Ramos (cell line): ENCODE measurements at regions not wholly inside any gene's neighbourhood (a gene's known extent, or its start where the extent isn't known, plus 50 kb on each side); places are given as distances from the start of the nearest gene placed in this dataset.
"Not testable (repeated sequence)": the region's sequence is repeated elsewhere in the genome, so short reads cannot be mapped to it uniquely, and the experiment has no call there.

ENCODE experiments used
- in situ Hi-C: fragments of 300-500 bp; cut with MboI; formaldehyde crosslinking; loops from one replicate; pipeline ENCODE4 v1.14.3; 2022; ENCODE audit warnings: low sequenced_read_pairs; ENCODE audit not compliant: unreplicated experiment

- in situ Hi-C loops = not testable (repeated sequence)
Measured at GRCh38 chr12:59273561-59273960, 322.3 kb upstream of the SLC16A7 start.

- in situ Hi-C loops = no loop called here
Measured at GRCh38 chr12:59268295-59268809, 327.5 kb upstream of the SLC16A7 start.

DNA sequence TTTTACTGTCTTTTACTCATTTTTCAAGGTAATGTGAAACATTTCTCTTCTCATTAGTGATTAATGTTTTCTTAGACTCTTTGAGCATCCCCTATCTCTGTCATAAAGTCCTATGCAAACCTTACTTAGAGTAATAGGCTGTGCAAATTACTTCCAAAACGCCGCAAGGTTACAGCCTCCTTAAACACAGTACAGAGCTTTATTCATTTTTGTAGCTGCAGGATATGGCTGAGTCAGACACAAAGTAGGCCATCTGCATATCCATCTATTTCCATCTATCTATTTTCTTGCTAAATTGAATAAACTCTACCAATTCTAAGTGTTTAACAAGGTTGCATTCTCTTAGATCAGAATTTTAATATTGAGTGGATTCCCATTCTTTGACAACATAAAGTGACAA lies 335.6 kb upstream of the SLC16A7 start:
- in situ Hi-C loops = no loop called here

GRCh38 chr12:59252731-59253130 lies 332.4 kb upstream of the LRIG3 start:
- in situ Hi-C loops = no loop called here

GRCh38 chr12:59250766-59251165 lies 330.5 kb upstream of the LRIG3 start:
- in situ Hi-C loops = no loop called here

- in situ Hi-C loops = no loop called here
Measured at GRCh38 chr12:59240048-59240447, 319.7 kb upstream of the LRIG3 start.

- in situ Hi-C loops = no loop called here
Measured at GRCh38 chr12:59234391-59234790, 314.1 kb upstream of the LRIG3 start.

- in situ Hi-C loops = no loop called here
Measured at GRCh38 chr12:59230334-59230733, 310.0 kb upstream of the LRIG3 start.

DNA sequence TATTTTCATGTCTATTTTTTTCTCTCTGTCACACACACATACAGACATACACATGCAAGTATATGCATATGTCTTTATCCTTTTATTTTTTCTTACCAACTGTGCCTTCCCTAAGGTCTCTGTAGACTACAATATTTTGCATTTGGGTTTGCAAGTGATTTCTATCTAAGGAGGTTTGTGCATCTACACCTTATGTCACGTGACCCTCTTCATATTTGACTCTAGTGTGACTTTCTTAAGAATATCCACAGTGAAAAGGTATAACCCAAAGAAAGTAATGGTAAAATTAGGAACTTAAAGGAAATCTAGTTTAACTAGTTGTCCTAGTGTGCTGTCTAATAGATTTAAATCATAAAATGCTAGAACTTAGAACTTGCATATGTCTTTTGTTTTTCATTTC lies 298.8 kb upstream of the LRIG3 start:
- in situ Hi-C loops = no loop called here

GRCh38 chr12:59196989-59197388 lies 276.7 kb upstream of the LRIG3 start:
- in situ Hi-C loops = no loop called here

GRCh38 chr12:59194794-59195193 lies 274.5 kb upstream of the LRIG3 start:
- in situ Hi-C loops = no loop called here

DNA sequence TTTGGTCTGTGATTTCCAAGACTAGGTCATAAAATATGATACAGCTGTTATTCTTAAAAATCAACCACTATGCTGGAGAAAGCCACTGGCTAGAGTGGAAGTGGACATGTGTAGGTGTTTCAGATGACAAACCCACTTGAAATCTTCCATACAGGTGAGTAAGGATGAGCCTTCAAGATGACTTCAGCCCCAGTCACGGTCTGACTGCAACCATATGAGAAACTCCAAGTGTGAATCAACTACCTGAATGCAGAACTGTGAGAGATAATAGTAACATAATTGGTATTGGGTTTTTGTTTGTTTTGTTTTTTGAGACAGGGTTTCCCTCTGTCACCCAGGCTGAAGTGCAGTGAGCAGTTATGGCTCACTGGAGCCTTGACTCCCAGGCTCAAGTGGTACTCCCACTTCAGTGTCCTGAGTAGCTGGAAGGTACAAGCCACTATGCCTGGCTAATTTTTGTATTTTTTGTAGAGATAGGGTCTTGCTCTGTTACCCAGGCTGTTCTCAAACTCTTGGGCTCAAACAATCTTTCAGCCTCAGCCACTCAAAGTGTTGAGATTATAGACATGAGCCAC lies 273.3 kb upstream of the LRIG3 start:
- in situ Hi-C loops = no loop called here

DNA sequence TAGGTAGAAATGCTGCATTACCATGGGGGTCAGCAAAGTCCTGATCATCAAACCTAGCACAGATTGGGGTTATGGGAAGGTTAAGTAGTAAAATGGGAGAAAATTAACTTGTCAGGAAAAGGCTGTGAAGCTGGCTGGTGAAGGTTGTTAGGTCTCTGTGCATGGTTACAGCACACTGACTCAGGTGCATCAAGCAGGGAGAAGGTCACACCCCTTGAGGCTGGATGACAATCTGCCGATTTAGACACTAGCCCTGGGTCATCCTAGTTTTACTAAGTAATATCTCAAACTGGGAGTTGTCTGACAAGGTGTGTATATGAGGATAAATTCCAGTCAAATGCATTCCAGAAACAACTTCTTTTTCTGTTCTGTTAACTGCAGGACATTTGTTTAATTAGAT lies 271.1 kb upstream of the LRIG3 start:
- in situ Hi-C loops = no loop called here

GRCh38 chr12:59186451-59186850 lies 266.1 kb upstream of the LRIG3 start:
- in situ Hi-C loops = no loop called here

DNA sequence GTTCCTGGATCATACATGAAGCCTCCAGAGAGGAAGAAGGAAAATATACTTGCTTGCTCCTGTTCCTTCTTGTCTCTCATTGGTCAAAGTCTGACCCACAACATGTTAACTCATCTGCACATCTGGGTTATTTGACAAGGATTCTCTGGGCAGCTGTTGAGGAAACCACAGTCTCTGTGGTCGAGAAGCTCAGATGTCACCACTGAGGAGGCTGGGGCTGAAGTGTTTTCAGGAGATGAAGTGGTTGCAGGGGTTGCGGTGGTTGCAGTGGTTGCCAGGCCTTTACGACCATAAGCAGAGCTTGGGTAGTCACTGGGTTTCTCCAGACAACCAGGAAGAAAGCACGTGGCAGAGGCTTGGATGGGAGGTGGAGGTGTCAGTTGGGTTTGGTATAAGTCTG lies 265.0 kb upstream of the LRIG3 start:
- in situ Hi-C loops = no loop called here

- in situ Hi-C loops = no loop called here
Measured at GRCh38 chr12:59182658-59183455, 262.6 kb upstream of the LRIG3 start.

- in situ Hi-C loops = no loop called here
Measured at GRCh38 chr12:59182191-59182590, 261.9 kb upstream of the LRIG3 start.

GRCh38 chr12:59181196-59181777 lies 261.0 kb upstream of the LRIG3 start:
- in situ Hi-C loops = no loop called here

- in situ Hi-C loops = no loop called here
Measured at GRCh38 chr12:59179231-59179630, 258.9 kb upstream of the LRIG3 start.

GRCh38 chr12:59173695-59174094 lies 253.4 kb upstream of the LRIG3 start:
- in situ Hi-C loops = no loop called here

DNA sequence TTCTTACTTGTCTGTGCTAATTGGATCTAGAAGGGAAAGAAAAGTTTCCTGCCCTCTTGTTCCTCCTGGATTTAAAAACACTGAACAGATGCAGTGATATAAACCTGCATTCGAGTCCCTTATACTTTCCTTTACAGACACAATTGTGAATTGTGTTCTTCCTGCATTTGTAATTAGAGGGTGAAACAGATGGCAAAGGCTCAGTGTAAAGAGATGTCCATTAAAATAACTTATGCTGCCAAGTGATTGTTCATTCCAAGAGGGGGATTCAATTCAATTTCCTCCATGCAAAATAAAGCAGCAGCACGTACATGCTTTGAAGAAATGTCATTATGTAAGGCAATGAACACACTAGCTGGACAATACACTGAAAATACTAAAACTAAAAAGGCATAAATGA lies 248.3 kb upstream of the LRIG3 start:
- in situ Hi-C loops = no loop called here
